CD4-positive, alpha-beta T cell treated with Interleukin-17A for 4 hours (primary cell): ENCODE measurements at regions not wholly inside any gene's neighbourhood (a gene's known extent, or its start where the extent isn't known, plus 50 kb on each side); places are given as distances from the start of the nearest gene placed in this dataset.

Source experiments
- DNase-seq: peaks from one replicate; pipeline ENCODE4 v3.0.0-alpha.2; 2020; ENCODE audit warnings: mixed read lengths

GRCh38 chr2:196403471-196403870 is 232.1 kb upstream of the STK17B start:
- DNase-seq, result no peak

GRCh38 chr2:196404276-196404675 is 232.9 kb upstream of the STK17B start:
- no peak for DNase-seq

GRCh38 chr2:196407675-196408264 is 231.7 kb upstream of the CCDC150 start:
- DNase-seq, result no peak

- no peak for DNase-seq
These were observed 230.1 kb upstream of the CCDC150 start for GRCh38 chr2:196409376-196409775.

- no peak for DNase-seq
These were observed 229.5 kb upstream of the CCDC150 start for GRCh38 chr2:196410008-196410407.

GRCh38 chr2:196413821-196414274 is 225.7 kb upstream of the CCDC150 start:
- DNase-seq, result no peak

GRCh38 chr2:196415384-196415783 is 224.1 kb upstream of the CCDC150 start:
- peak; percentile 12 for DNase-seq

- no peak for DNase-seq
These were observed 219.4 kb upstream of the CCDC150 start for GRCh38 chr2:196420143-196420542.

- DNase-seq, result no peak
These were observed 217.6 kb upstream of the CCDC150 start for GRCh38 chr2:196421880-196422279.

GRCh38 chr2:196422361-196422760 is 217.2 kb upstream of the CCDC150 start:
- DNase-seq, result no peak

- no peak for DNase-seq
These were observed 213.4 kb upstream of the CCDC150 start for GRCh38 chr2:196426122-196426521.

- no peak for DNase-seq
These were observed 211.4 kb upstream of the CCDC150 start for GRCh38 chr2:196427986-196428634.

- no peak for DNase-seq
These were observed 208.4 kb upstream of the CCDC150 start for GRCh38 chr2:196431076-196431475.

- no peak for DNase-seq
These were observed 207.6 kb upstream of the CCDC150 start for GRCh38 chr2:196431957-196432356.

- DNase-seq, result no peak
These were observed 206.4 kb upstream of the CCDC150 start for GRCh38 chr2:196433116-196433515.

GRCh38 chr2:196434217-196434616 is 205.3 kb upstream of the CCDC150 start:
- no peak for DNase-seq

- DNase-seq, result no peak
These were observed 204.3 kb upstream of the CCDC150 start for GRCh38 chr2:196435189-196435588.

GRCh38 chr2:196437626-196438025 is 201.9 kb upstream of the CCDC150 start:
- no peak for DNase-seq

GRCh38 chr2:196439760-196440159 is 199.8 kb upstream of the CCDC150 start:
- no peak for DNase-seq

GRCh38 chr2:196440413-196440812 is 199.1 kb upstream of the CCDC150 start:
- no peak for DNase-seq

- no peak for DNase-seq
These were observed 198.0 kb upstream of the CCDC150 start for GRCh38 chr2:196441527-196441926.

GRCh38 chr2:196442211-196442610 is 197.3 kb upstream of the CCDC150 start:
- no peak for DNase-seq

- DNase-seq, result no peak
These were observed 195.1 kb upstream of the CCDC150 start for GRCh38 chr2:196444442-196444841.

- no peak for DNase-seq
These were observed 193.5 kb upstream of the CCDC150 start for GRCh38 chr2:196445991-196446390.
